Mesenchymal stem cell (in vitro differentiated cells and primary cell): ENCODE measurements at regions not wholly inside any gene's neighbourhood (a gene's known extent, or its start where the extent isn't known, plus 50 kb on each side); places are given as distances from the start of the nearest gene placed in this dataset.

Source experiments
- DNase-seq: peaks from one replicate; pipeline ENCODE4 v3.0.0-alpha.2; 2013
- H2AFZ ChIP-seq: one replicate; pipeline ENCODE4 v1.6.1; 2013; ENCODE audit warnings: low read depth, mild to moderate bottlenecking, control low read depth, inconsistent platforms, low read length, moderate library complexity
- H2AK5ac ChIP-seq: 2 replicates; pipeline ENCODE4 v1.6.1; 2013; ENCODE audit warnings: low read length, moderate library complexity, mild to moderate bottlenecking, inconsistent platforms; ENCODE audit not compliant: severe bottlenecking
- H2BK120ac ChIP-seq: one replicate; pipeline ENCODE4 v1.6.1; 2013; ENCODE audit warnings: low read depth, mild to moderate bottlenecking, inconsistent platforms, low read length, moderate library complexity
- H2BK12ac ChIP-seq, 2 experiments: one replicate each; pipeline ENCODE4 v1.6.1; 2013; ENCODE audit warnings: inconsistent platforms in 2 of 2, low read length in 2 of 2, mild to moderate bottlenecking in 2 of 2, moderate library complexity in 2 of 2, control low read depth in 1 of 2
- H2BK15ac ChIP-seq: one replicate; pipeline ENCODE4 v1.6.1; 2013; ENCODE audit warnings: mild to moderate bottlenecking, low read depth, inconsistent platforms; ENCODE audit not compliant: poor library complexity, severe bottlenecking
- H2BK5ac ChIP-seq: 2 replicates; pipeline ENCODE4 v1.6.1; 2013; ENCODE audit warnings: low read depth, mild to moderate bottlenecking, low read length, control low read depth, inconsistent platforms; ENCODE audit not compliant: poor library complexity, severe bottlenecking
- H3K14ac ChIP-seq, 2 experiments: one replicate each; pipeline ENCODE4 v1.6.1; 2013; ENCODE audit warnings: inconsistent platforms in 2 of 2, low read length in 2 of 2, control low read depth in 1 of 2, mild to moderate bottlenecking in 1 of 2, moderate library complexity in 1 of 2
- H3K18ac ChIP-seq, 2 experiments: one replicate each; pipeline ENCODE4 v1.6.1; 2013; ENCODE audit warnings: inconsistent platforms in 2 of 2, low read length in 2 of 2, control low read depth in 1 of 2, low read depth in 1 of 2, mild to moderate bottlenecking in 1 of 2
- H3K23ac ChIP-seq, 2 experiments: one replicate each; pipeline ENCODE4 v1.6.1; 2013; ENCODE audit warnings: inconsistent platforms in 2 of 2, low read length in 2 of 2, mild to moderate bottlenecking in 2 of 2, moderate library complexity in 2 of 2, control low read depth in 1 of 2
- H3K27ac ChIP-seq: 2 replicates; pipeline ENCODE4 v1.5.1; 2013; ENCODE audit warnings: mild to moderate bottlenecking, moderate library complexity, low read length, control low read depth, inconsistent platforms; ENCODE audit not compliant: poor library complexity, severe bottlenecking
- H3K27me3 ChIP-seq, 2 experiments: 2 replicates each; pipeline versions ENCODE4 v1.6.1 to v1.7.0; 2013; ENCODE audit warnings: low read length in 2 of 2, mild to moderate bottlenecking in 2 of 2, moderate library complexity in 2 of 2, control low read depth in 1 of 2, inconsistent platforms in 1 of 2; ENCODE audit not compliant: control insufficient read depth in 1 of 2, insufficient read depth in 1 of 2
- H3K36me3 ChIP-seq, 2 experiments: 2 replicates each; pipeline versions ENCODE4 v1.6.1 to v1.7.0; 2013; ENCODE audit warnings: low read length in 2 of 2, control low read depth in 1 of 2, inconsistent platforms in 1 of 2, low read depth in 1 of 2, mild to moderate bottlenecking in 1 of 2; ENCODE audit not compliant: insufficient read depth in 2 of 2, control insufficient read depth in 1 of 2
- H3K4ac ChIP-seq, 2 experiments: one replicate each; pipeline ENCODE4 v1.6.1; 2013; ENCODE audit warnings: inconsistent platforms in 2 of 2, low read length in 2 of 2, mild to moderate bottlenecking in 2 of 2, moderate library complexity in 2 of 2, control low read depth in 1 of 2, low read depth in 1 of 2
- H3K4me1 ChIP-seq: 2 replicates; pipeline ENCODE4 v1.6.1; 2013; ENCODE audit warnings: low read depth, low read length, control low read depth; ENCODE audit not compliant: control insufficient read depth, insufficient read depth
- H3K4me2 ChIP-seq: 2 replicates; pipeline ENCODE4 v1.6.1; 2013; ENCODE audit warnings: low read length, mild to moderate bottlenecking, inconsistent platforms; ENCODE audit not compliant: poor library complexity, severe bottlenecking
- H3K4me3 ChIP-seq, 2 experiments: 2 replicates each; pipeline versions ENCODE4 v1.5.1 to v1.7.0; 2013; ENCODE audit warnings: low read length in 2 of 2, mild to moderate bottlenecking in 2 of 2, control low read depth in 1 of 2, low read depth in 1 of 2; ENCODE audit not compliant: insufficient read depth in 1 of 2
- H3K79me1 ChIP-seq: replicated peaks from 2 replicates; pipeline ENCODE4 v1.6.1; 2013; ENCODE audit warnings: mild to moderate bottlenecking, control low read depth, low read length, inconsistent platforms; ENCODE audit not compliant: poor library complexity, severe bottlenecking
- H3K9ac ChIP-seq: 2 replicates; pipeline ENCODE4 v1.7.0; 2013; ENCODE audit warnings: mild to moderate bottlenecking, low read length, moderate library complexity
- H3K9me3 ChIP-seq: 2 replicates; pipeline ENCODE4 v1.7.0; 2013; ENCODE audit warnings: mild to moderate bottlenecking, low read length; ENCODE audit not compliant: control insufficient read depth
- H4K8ac ChIP-seq: one replicate; pipeline ENCODE4 v1.6.1; 2013; ENCODE audit warnings: inconsistent platforms, mild to moderate bottlenecking, low read length, moderate library complexity
- H4K91ac ChIP-seq: one replicate; pipeline ENCODE4 v1.6.1; 2013; ENCODE audit warnings: mild to moderate bottlenecking, low read length, inconsistent platforms
- WGBS: methylation state at CpG from one replicate; pipeline ENCODE4 v1.1.7; 2013; ENCODE audit warnings: mixed read lengths; 5-methylcytosine and 5-hydroxymethylcytosine counted together

DNA sequence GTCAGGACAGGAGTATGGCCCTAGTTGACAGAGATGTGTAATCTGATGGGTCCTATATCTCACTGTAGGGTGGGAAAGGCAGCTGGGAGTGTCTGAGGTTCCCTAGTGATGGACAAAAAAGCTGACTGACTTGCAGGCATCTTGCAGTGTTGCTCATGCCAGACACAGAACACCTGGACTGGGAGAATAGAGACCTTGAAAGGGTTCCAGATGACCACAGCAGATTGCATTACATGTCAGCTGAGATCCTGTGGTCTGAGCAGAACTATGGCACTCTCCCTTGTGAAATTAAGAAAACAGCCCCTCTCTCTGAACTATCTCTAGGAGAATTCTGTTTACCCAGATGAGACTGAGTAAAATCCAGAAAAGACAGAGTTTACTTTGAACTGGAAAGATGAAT is 212.6 kb upstream of the MAN1A1 start:
- H3K79me1 ChIP-seq: no peaks in the 10 kb centered on the region
- H2BK15ac ChIP-seq: no peak overlapping the region
- H3K27me3 ChIP-seq: no peaks in the 10 kb centered on the region
- H3K4me1 ChIP-seq: no peaks in the 10 kb centered on the region
- H4K91ac ChIP-seq: no peak overlapping the region
- DNase-seq: no peak
- no peaks in the 10 kb centered on the region for H3K9me3 ChIP-seq
- no peak overlapping the region for H2BK12ac ChIP-seq
- no peak overlapping the region for H2BK5ac ChIP-seq
- no peak overlapping the region for H3K27ac ChIP-seq
- no peak overlapping the region for H3K9ac ChIP-seq
- H3K18ac ChIP-seq: no peak overlapping the region
- H3K4ac ChIP-seq: no peak overlapping the region
- no peak overlapping the region for H2AK5ac ChIP-seq
- H3K4me2 ChIP-seq: no peak overlapping the region
- no peak overlapping the region for H2BK120ac ChIP-seq
- no peak overlapping the region for H3K14ac ChIP-seq
- H2AFZ ChIP-seq: no peak overlapping the region
- H3K36me3 ChIP-seq: no peaks in the 10 kb centered on the region
- no peak overlapping the region for H3K4me3 ChIP-seq
- H3K23ac ChIP-seq: no peak overlapping the region
- H4K8ac ChIP-seq: no peak overlapping the region

DNA sequence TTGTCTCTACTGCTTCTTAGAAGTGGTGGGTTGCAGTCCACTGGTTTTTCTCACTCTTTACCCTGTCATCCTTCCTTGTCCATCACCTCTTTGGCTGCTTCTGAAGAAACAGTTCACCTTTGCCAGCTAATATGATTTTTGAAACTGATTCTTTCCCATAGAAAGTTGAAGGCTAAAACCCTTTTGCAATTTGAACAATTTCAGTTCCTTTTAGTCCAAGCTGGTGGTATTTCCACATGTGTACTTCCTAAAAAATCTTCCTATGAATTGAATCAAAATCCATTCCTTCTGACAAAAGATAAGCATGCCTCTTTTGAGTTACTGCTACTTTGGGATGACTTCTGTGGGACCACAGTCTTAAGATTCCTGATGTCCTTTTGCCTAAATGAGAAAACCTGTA is 210.0 kb upstream of the MAN1A1 start:
- no peaks in the 10 kb centered on the region for H3K4me1 ChIP-seq
- no peak overlapping the region for H3K9ac ChIP-seq
- H3K4me3 ChIP-seq: no peak overlapping the region
- H3K18ac ChIP-seq: no peak overlapping the region
- DNase-seq: no peak
- no peak overlapping the region for H3K4me2 ChIP-seq
- no peaks in the 10 kb centered on the region for H3K36me3 ChIP-seq
- H2BK12ac ChIP-seq: no peak overlapping the region
- no peak overlapping the region for H4K91ac ChIP-seq
- no peak overlapping the region for H2AFZ ChIP-seq
- H3K79me1 ChIP-seq: no peaks in the 10 kb centered on the region
- no peak overlapping the region for H3K14ac ChIP-seq
- no peak overlapping the region for H2BK5ac ChIP-seq
- no peak overlapping the region for H2BK120ac ChIP-seq
- H3K9me3 ChIP-seq: peaks cover 2% of the 10 kb centered on the region
- no peak overlapping the region for H2AK5ac ChIP-seq
- no peaks in the 10 kb centered on the region for H3K27me3 ChIP-seq
- no peak overlapping the region for H4K8ac ChIP-seq
- H2BK15ac ChIP-seq: no peak overlapping the region
- no peak overlapping the region for H3K4ac ChIP-seq
- H3K27ac ChIP-seq: no peak overlapping the region
- H3K23ac ChIP-seq: no peak overlapping the region

DNA sequence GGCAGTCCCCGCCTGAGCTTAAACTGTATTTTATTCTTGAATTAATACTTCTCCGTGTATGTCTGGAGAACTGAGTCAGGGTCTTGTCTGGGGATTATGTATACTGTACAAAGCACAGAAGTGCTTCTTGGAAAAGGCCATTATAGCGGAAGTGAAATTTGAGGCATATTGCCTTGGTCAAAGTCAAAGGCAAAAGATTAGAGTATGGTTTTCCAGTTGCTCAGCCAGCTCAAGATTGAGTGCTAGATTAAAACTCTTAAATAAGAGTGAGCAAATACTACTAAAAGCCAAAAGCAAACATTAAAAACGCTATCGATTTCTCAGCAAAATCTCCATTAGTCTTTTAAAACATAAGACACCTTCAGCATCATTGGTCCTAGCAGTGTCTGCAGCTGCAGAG is 207.7 kb upstream of the MAN1A1 start:
- no peak overlapping the region for H2BK120ac ChIP-seq
- H3K4me3 ChIP-seq: no peak overlapping the region
- H3K14ac ChIP-seq: no peak overlapping the region
- H4K91ac ChIP-seq: no peak overlapping the region
- no peak overlapping the region for H3K9ac ChIP-seq
- no peak overlapping the region for H2AK5ac ChIP-seq
- H3K27me3 ChIP-seq: no peaks in the 10 kb centered on the region
- H2BK12ac ChIP-seq: no peak overlapping the region
- H3K79me1 ChIP-seq: no peaks in the 10 kb centered on the region
- no peak overlapping the region for H2AFZ ChIP-seq
- H4K8ac ChIP-seq: no peak overlapping the region
- H2BK5ac ChIP-seq: no peak overlapping the region
- H3K36me3 ChIP-seq: no peaks in the 10 kb centered on the region
- no peak overlapping the region for H3K4me2 ChIP-seq
- H3K4me1 ChIP-seq: no peaks in the 10 kb centered on the region
- no peak for DNase-seq
- no peak overlapping the region for H2BK15ac ChIP-seq
- H3K4ac ChIP-seq: no peak overlapping the region
- no peak overlapping the region for H3K27ac ChIP-seq
- over 99% methylated on average over 3 of the region's 5 CpGs for WGBS
- peaks cover 3% of the 10 kb centered on the region for H3K9me3 ChIP-seq
- H3K18ac ChIP-seq: no peak overlapping the region
- no peak overlapping the region for H3K23ac ChIP-seq

DNA sequence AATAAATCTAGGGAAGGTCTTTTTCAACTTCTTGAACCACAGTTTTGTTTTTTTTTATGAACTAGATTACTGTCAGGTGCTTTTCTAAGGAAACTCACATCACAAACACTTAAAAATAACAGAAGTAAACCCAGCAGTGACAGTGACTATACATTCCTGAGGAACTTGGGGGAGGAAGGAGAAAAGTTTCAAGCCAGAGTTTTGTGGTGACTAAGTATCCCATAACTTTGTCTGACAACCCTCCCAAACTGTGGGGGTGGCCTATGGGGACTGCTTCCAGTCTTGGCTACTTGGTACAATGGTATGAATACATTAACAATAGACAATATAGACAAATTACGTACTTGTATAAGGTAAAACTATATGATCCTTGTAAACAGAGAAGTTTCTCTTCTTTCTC is 202.5 kb upstream of the MAN1A1 start:
- Histone ChIP-seq H3K79me1 (no peaks in the 10 kb centered on the region), H3K18ac (no peak overlapping the region), H4K8ac (no peak overlapping the region), H3K4ac (no peak overlapping the region), H2BK120ac (no peak overlapping the region), H3K27me3 (no peaks in the 10 kb centered on the region), H3K36me3 (no peaks in the 10 kb centered on the region), H2AFZ (no peak overlapping the region), H2BK12ac (no peak overlapping the region), H2BK5ac (no peak overlapping the region), H2AK5ac (no peak overlapping the region), H3K27ac (no peak overlapping the region), H2BK15ac (no peak overlapping the region), H3K4me3 (no peak overlapping the region), H3K4me1 (no peaks in the 10 kb centered on the region), H3K4me2 (no peak overlapping the region), H3K23ac (no peak overlapping the region), H3K9me3 (peaks cover 3% of the 10 kb centered on the region), H4K91ac (no peak overlapping the region), H3K14ac (no peak overlapping the region), H3K9ac (no peak overlapping the region)
- no peak for DNase-seq
- no CpG with 5 or more reads among the region's 1 CpG for WGBS
